ENCODE measurements at regions not wholly inside any gene's neighbourhood (a gene's known extent, or its start where the extent isn't known, plus 50 kb on each side); places are given as distances from the start of the nearest gene placed in this dataset.

DNA sequence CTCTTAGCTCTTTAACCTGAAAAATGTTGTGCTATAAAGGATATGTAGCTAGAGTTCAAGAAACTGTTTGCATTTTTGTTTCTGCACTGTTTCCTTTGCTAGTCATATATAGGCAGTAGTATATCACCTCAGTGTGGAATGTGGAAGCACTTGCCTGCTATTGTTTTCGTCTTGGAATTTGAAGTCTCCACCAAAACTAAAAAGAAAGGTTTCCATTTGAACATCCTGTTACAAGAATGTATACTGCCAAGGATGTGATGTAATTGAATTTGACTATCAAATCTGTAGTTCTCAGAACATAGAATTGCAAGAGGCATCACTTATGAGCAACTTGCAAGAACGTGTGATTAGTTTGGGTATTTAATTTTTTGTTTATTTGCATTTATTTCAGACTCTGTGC is 51.1 kb upstream of the MEOX2 start:
- DNase-seq = no peak
